ENCODE measurements at regions not wholly inside any gene's neighbourhood (a gene's known extent, or its start where the extent isn't known, plus 50 kb on each side); places are given as distances from the start of the nearest gene placed in this dataset.

DNA sequence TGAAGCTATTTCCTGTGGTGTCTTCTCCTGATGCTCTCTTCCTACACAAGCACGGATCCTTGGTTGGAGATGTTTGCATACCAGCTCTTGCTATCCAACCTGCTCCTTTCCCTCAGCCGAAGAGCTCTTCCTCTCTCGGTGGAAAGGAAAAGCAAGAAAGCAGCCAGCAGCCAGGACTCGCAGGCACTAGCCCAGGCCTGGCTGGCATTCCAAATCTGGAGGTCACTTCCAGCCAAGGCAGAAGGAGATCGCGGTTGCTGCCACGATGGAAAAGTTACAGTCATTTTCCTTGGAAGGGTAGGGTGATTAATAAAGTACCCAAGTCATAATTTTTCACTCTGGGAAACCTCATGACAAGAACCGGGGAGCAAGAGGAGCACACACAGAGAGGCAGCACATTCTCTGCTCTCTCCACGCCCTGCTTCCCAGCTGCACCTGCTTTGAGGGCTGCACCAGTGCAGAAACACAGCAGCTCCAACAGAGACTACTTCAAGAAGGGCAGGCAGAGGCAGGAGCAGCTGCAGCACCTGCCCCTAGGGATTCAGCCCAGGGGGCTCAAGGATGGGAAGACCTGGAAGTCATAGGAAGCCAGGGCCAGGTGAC is 399.3 kb downstream of the CADM1 start:
- CTCF ChIA-PET, result interaction anchor here (0.8 kb wide), 1 partner anchor 62 kb away, joined by 3 read pairs; no protein-coding TSS in a partner anchor
- Mint-ChIP-seq H3K4me3 (ENCODE audit: unreplicated experiment) (no peak overlapping the region), H3K4me1 (ENCODE audit: low read depth, unreplicated experiment) (no peaks in the 10 kb centered on the region)

DNA sequence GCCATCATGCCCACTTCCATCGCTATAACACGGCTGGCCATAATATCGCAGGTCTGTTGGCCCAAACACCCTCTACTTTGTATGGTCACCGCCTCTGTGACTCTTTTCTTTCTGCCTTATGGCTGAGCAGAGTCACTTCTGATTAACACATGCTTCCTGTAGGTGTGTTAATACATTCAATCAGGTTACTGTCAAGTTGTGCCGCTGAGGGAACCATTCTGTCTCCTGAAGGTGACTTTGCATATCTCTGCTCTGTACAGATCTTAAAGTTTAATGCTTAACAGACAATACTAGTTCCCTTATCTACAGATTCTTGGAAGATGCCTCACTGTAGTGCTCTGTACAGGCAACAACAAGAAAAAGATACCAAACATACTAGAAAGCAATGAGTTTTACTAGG is 393.1 kb downstream of the CADM1 start:
- POLR2A ChIA-PET, result no interaction called here
- TF ChIP-seq, protein P1, sequence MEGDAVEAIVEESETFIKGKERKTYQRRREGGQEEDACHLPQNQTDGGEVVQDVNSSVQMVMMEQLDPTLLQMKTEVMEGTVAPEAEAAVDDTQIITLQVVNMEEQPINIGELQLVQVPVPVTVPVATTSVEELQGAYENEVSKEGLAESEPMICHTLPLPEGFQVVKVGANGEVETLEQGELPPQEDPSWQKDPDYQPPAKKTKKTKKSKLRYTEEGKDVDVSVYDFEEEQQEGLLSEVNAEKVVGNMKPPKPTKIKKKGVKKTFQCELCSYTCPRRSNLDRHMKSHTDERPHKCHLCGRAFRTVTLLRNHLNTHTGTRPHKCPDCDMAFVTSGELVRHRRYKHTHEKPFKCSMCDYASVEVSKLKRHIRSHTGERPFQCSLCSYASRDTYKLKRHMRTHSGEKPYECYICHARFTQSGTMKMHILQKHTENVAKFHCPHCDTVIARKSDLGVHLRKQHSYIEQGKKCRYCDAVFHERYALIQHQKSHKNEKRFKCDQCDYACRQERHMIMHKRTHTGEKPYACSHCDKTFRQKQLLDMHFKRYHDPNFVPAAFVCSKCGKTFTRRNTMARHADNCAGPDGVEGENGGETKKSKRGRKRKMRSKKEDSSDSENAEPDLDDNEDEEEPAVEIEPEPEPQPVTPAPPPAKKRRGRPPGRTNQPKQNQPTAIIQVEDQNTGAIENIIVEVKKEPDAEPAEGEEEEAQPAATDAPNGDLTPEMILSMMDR (IDR thresholded peaks at IDR 0.05; ENCODE audit: insufficient read depth in 1 of 2, low read depth in 1 of 2, low read length in 1 of 2, severe bottlenecking in 1 of 2, unreplicated experiment in 1 of 2), result no peak
- Mint-ChIP-seq H3K4me3 (ENCODE audit: unreplicated experiment) (no peak overlapping the region), H3K9me3 (ENCODE audit: unreplicated experiment) (no peaks in the 10 kb centered on the region), H3K36me3 (ENCODE audit: insufficient read depth, unreplicated experiment) (no peaks in the 10 kb centered on the region), H3K27ac (ENCODE audit: unreplicated experiment) (no peak overlapping the region), H3K27me3 (ENCODE audit: insufficient read depth, unreplicated experiment) (peaks cover 13% of the 10 kb centered on the region), H3K4me1 (ENCODE audit: low read depth, unreplicated experiment) (no peaks in the 10 kb centered on the region)
- H3K27me3 ChIP-seq (replicated peaks; ENCODE audit: control insufficient read depth, insufficient read depth, low read length), result no peaks in the 10 kb centered on the region
- intact Hi-C loops (cut with micrococcal nuclease; ENCODE audit: unreplicated experiment), result no loop called here
- peaks cover 9% of the 10 kb centered on the region for H3K4me1 ChIP-seq
- no peaks in the 10 kb centered on the region for H3K9me3 ChIP-seq
- CTCF ChIA-PET, result no interaction called here
- no TSS peak for BruUV-seq (replicated peaks)
- no peak for DNase-seq
- no peak overlapping the region for H3K4me3 ChIP-seq (ENCODE audit: low read depth, low read length)
- no peaks in the 10 kb centered on the region for H3K36me3 ChIP-seq (ENCODE audit: control insufficient read depth, insufficient read depth, low read length)

More for the DNA sequence above, 399.3 kb downstream of the CADM1 start:
- no peak for DNase-seq
- peaks cover 31% of the 10 kb centered on the region for H3K27me3 Mint-ChIP-seq (ENCODE audit: insufficient read depth, unreplicated experiment)
- TF ChIP-seq, protein P1 (IDR thresholded peaks at IDR 0.05; ENCODE audit: insufficient read depth in 1 of 2, low read depth in 1 of 2, low read length in 1 of 2, severe bottlenecking in 1 of 2, unreplicated experiment in 1 of 2), result no peak
- Histone ChIP-seq H3K4me1 (no peaks in the 10 kb centered on the region), H3K9me3 (no peaks in the 10 kb centered on the region), H3K27me3 (replicated peaks; ENCODE audit: control insufficient read depth, insufficient read depth, low read length) (peaks cover 2% of the 10 kb centered on the region; the same call in 1 of the 2 replicates), H3K36me3 (ENCODE audit: control insufficient read depth, insufficient read depth, low read length) (no peaks in the 10 kb centered on the region), H3K4me3 (ENCODE audit: low read depth, low read length) (no peak overlapping the region)
- H3K27ac Mint-ChIP-seq (ENCODE audit: unreplicated experiment), result no peak overlapping the region
- BruUV-seq (replicated peaks), result no TSS peak
- intact Hi-C loops (cut with micrococcal nuclease; ENCODE audit: unreplicated experiment), result loop anchor here (1.0 kb wide), 1 partner anchor 331 kb away; no protein-coding TSS in a partner anchor
- POLR2A ChIA-PET, result no interaction called here
- no peaks in the 10 kb centered on the region for H3K9me3 Mint-ChIP-seq (ENCODE audit: unreplicated experiment)
- no peaks in the 10 kb centered on the region for H3K36me3 Mint-ChIP-seq (ENCODE audit: insufficient read depth, unreplicated experiment)

- H3K9me3 Mint-ChIP-seq (ENCODE audit: unreplicated experiment), result no peaks in the 10 kb centered on the region
- no peak overlapping the region for H3K27ac Mint-ChIP-seq (ENCODE audit: unreplicated experiment)
- TF ChIP-seq, protein P1 (IDR thresholded peaks at IDR 0.05; ENCODE audit: insufficient read depth in 1 of 2, low read depth in 1 of 2, low read length in 1 of 2, severe bottlenecking in 1 of 2, unreplicated experiment in 1 of 2), result no peak
- ChIA-PET CTCF (no interaction called here), POLR2A (no interaction called here)
- peaks cover 9% of the 10 kb centered on the region for H3K4me1 ChIP-seq
- no peak overlapping the region for H3K4me3 ChIP-seq (ENCODE audit: low read depth, low read length)
- no peaks in the 10 kb centered on the region for H3K9me3 ChIP-seq
- no peak for DNase-seq
- H3K36me3 ChIP-seq (ENCODE audit: control insufficient read depth, insufficient read depth, low read length), result no peaks in the 10 kb centered on the region
- H3K27me3 Mint-ChIP-seq (ENCODE audit: insufficient read depth, unreplicated experiment), result peaks cover 7% of the 10 kb centered on the region
- no TSS peak for BruUV-seq (replicated peaks)
- H3K36me3 Mint-ChIP-seq (ENCODE audit: insufficient read depth, unreplicated experiment), result no peaks in the 10 kb centered on the region
- intact Hi-C loops (cut with micrococcal nuclease; ENCODE audit: unreplicated experiment), result no loop called here
- H3K4me1 Mint-ChIP-seq (ENCODE audit: low read depth, unreplicated experiment), result no peaks in the 10 kb centered on the region
- no peak overlapping the region for H3K4me3 Mint-ChIP-seq (ENCODE audit: unreplicated experiment)
- H3K27me3 ChIP-seq (replicated peaks; ENCODE audit: control insufficient read depth, insufficient read depth, low read length), result no peaks in the 10 kb centered on the region
Observed at GRCh38 chr11:115112754-115113153, 391.5 kb downstream of the CADM1 start.

Measured in Caco-2 (cell line).